IMR-90 (cell line): ENCODE measurements at regions not wholly inside any gene's neighbourhood (a gene's known extent, or its start where the extent isn't known, plus 50 kb on each side); places are given as distances from the start of the nearest gene placed in this dataset.

Experiments used
- ATAC-seq: fragments of 200-7000 bp; cut with Tn5 transposase; 2 replicates; pipeline ENCODE4 v1.9.1; 2020; ENCODE audit warnings: low read depth, mild to moderate bottlenecking, moderate library complexity
- BruUV-seq: library from RNA; stranded (reverse); fragments of 400-500 nt; replicated peaks from 2 replicates; lab custom pipeline; 2021; lab: Mats Ljungman, UMichigan
- CTCF ChIA-PET: fragments of 300-600 bp; formaldehyde crosslinking; extraction: SDS; loops from one replicate; lab custom pipeline; 2021; ENCODE audit warnings: antibody characterized with exemption; lab: Yijun Ruan, JAX
- POLR2A ChIA-PET: fragments of 300-600 bp; sonication (Branson Sonifier 250); formaldehyde crosslinking; loops from one replicate; lab custom pipeline; 2022; ENCODE audit warnings: antibody characterized with exemption; ENCODE audit not compliant: unreplicated experiment; lab: Charles Lee
- DNase-seq: peaks from one replicate; pipeline ENCODE4 v3.0.0; 2013
- H2AFZ ChIP-seq: replicated peaks from 2 replicates; pipeline ENCODE3; 2013; ENCODE audit warnings: low read length, mild to moderate bottlenecking; ENCODE audit not compliant: poor library complexity
- H2AK5ac ChIP-seq: 2 replicates; pipeline ENCODE4 v1.6.1; 2013; ENCODE audit warnings: low read depth, low read length, inconsistent platforms
- H2AK9ac ChIP-seq: replicated peaks from 2 replicates; pipeline ENCODE3; 2013; ENCODE audit warnings: mild to moderate bottlenecking, low read depth, low read length, moderate library complexity; ENCODE audit not compliant: poor library complexity
- H2BK120ac ChIP-seq: 2 replicates; pipeline ENCODE4 v1.6.1; 2013; ENCODE audit warnings: low read depth, low read length, inconsistent platforms
- H2BK15ac ChIP-seq: 3 replicates; pipeline ENCODE4 v1.6.1; 2013; ENCODE audit warnings: low read depth, low read length, inconsistent platforms
- H2BK20ac ChIP-seq: 2 replicates; pipeline ENCODE4 v1.6.1; 2013; ENCODE audit warnings: low read depth, mild to moderate bottlenecking, inconsistent platforms, low read length, moderate library complexity
- H2BK5ac ChIP-seq: 2 replicates; pipeline ENCODE4 v1.6.1; 2013; ENCODE audit warnings: mild to moderate bottlenecking, low read depth, low read length, inconsistent platforms; ENCODE audit not compliant: poor library complexity, severe bottlenecking
- H3K14ac ChIP-seq: replicated peaks from 2 replicates; pipeline ENCODE4 v1.6.1; 2013; ENCODE audit warnings: low read depth, low read length, inconsistent platforms
- H3K18ac ChIP-seq: 2 replicates; pipeline ENCODE4 v1.6.1; 2013; ENCODE audit warnings: low read depth, low read length, control low read depth
- H3K23ac ChIP-seq: 2 replicates; pipeline ENCODE4 v1.6.1; 2013; ENCODE audit warnings: low read depth, low read length, inconsistent platforms
- H3K27ac ChIP-seq: 2 replicates; pipeline ENCODE4 v1.5.1; 2013; ENCODE audit warnings: mild to moderate bottlenecking, control low read depth, low read length; ENCODE audit not compliant: insufficient read depth
- H3K27me3 ChIP-seq: 2 replicates; pipeline ENCODE4 v1.6.1; 2013; ENCODE audit warnings: low read length; ENCODE audit not compliant: control insufficient read depth, insufficient read depth
- H3K36me3 ChIP-seq: 2 replicates; pipeline ENCODE4 v1.6.1; 2013; ENCODE audit warnings: low read length, mixed read lengths; ENCODE audit not compliant: control insufficient read depth, insufficient read depth
- H3K4ac ChIP-seq: 2 replicates; pipeline ENCODE4 v1.6.1; 2013; ENCODE audit warnings: low read depth, low read length, inconsistent platforms
- H3K4me1 ChIP-seq: 2 replicates; pipeline ENCODE4 v1.6.1; 2013; ENCODE audit warnings: low read length, mixed read lengths; ENCODE audit not compliant: control insufficient read depth, insufficient read depth
- H3K4me2 ChIP-seq: 2 replicates; pipeline ENCODE4 v1.6.1; 2013; ENCODE audit warnings: low read depth, mild to moderate bottlenecking, control low read depth, low read length, moderate library complexity
- H3K4me3 ChIP-seq: 2 replicates; pipeline ENCODE4 v1.5.1; 2013; ENCODE audit warnings: low read depth, mild to moderate bottlenecking, control low read depth, low read length, moderate library complexity; ENCODE audit not compliant: insufficient read depth
- H3K56ac ChIP-seq: 2 replicates; pipeline ENCODE4 v1.6.1; 2013; ENCODE audit warnings: low read length, inconsistent platforms; ENCODE audit not compliant: insufficient read depth; ENCODE audit errors: extremely low read depth
- H3K79me1 ChIP-seq, 2 experiments: 2 replicates each; pipeline ENCODE4 v1.6.1; 2013; ENCODE audit warnings: low read length in 2 of 2, inconsistent platforms in 1 of 2, low read depth in 1 of 2
- H3K9ac ChIP-seq: 2 replicates; pipeline ENCODE4 v1.6.1; 2013; ENCODE audit warnings: low read depth, low read length, control low read depth
- H3K9me1 ChIP-seq: 2 replicates; pipeline ENCODE4 v1.6.1; 2013; ENCODE audit warnings: low read length, inconsistent platforms; ENCODE audit not compliant: insufficient read depth
- H3K9me3 ChIP-seq: 2 replicates; pipeline ENCODE4 v1.6.1; 2013; ENCODE audit warnings: low read length; ENCODE audit not compliant: control insufficient read depth, insufficient read depth
- H4K20me1 ChIP-seq: 2 replicates; pipeline ENCODE4 v1.6.1; 2013; ENCODE audit warnings: low read length, inconsistent platforms; ENCODE audit not compliant: insufficient read depth
- H4K5ac ChIP-seq: 2 replicates; pipeline ENCODE4 v1.6.1; 2013; ENCODE audit warnings: mild to moderate bottlenecking, low read depth, low read length, control low read depth
- H4K8ac ChIP-seq, 2 experiments: 2 replicates each; pipeline ENCODE4 v1.6.1; 2013; ENCODE audit warnings: low read depth in 2 of 2, low read length in 2 of 2, control low read depth in 1 of 2, inconsistent platforms in 1 of 2
- H4K91ac ChIP-seq: 2 replicates; pipeline ENCODE4 v1.6.1; 2013; ENCODE audit warnings: low read depth, low read length, inconsistent platforms; ENCODE audit not compliant: insufficient read depth
- MAFK ChIP-seq: IDR thresholded peaks from 2 replicates; pipeline ENCODE4 v1.6.1; 2012; ENCODE audit warnings: low read depth, low read length, improper control_type of control experiment
- MAZ ChIP-seq: IDR thresholded peaks from 2 replicates; pipeline ENCODE4 v1.6.1; 2012; ENCODE audit warnings: low read depth, mild to moderate bottlenecking, low read length, improper control_type of control experiment, moderate library complexity, borderline replicate concordance
- WGBS, 2 experiments: methylation state at CpG; one replicate each; pipeline versions ENCODE4 v1.1.5 to v1.1.7; 2013; ENCODE audit warnings: missing lambda C conversion rate in 2 of 2; ENCODE audit not compliant: insufficient read length in 1 of 2; ENCODE audit errors: extremely low coverage in 2 of 2; 5-methylcytosine and 5-hydroxymethylcytosine counted together
- dilution Hi-C: fragments of 300-500 bp; cut with HindIII; formaldehyde crosslinking; loops from one replicate; pipeline ENCODE4 v1.14.3; 2018; ENCODE audit warnings: low sequenced_read_pairs; ENCODE audit not compliant: unreplicated experiment
- in situ Hi-C: fragments of 300-500 bp; cut with MboI; formaldehyde crosslinking; loops from 3 replicates; pipeline ENCODE4 v1.14.3; 2019; ENCODE audit warnings: low sequenced_read_pairs, inconsistent platforms, mixed read lengths
- intact Hi-C: fragments of 100-400 bp; cut with micrococcal nuclease; formaldehyde crosslinking; loops from 2 replicates; pipeline ENCODE4 v1.10.0; 2022
- TF ChIP-seq, protein P1 (sequence below): fragments of 150-350 bp; IDR thresholded peaks from 2 replicates; pipeline ENCODE4 v1.6.1; 2016; ENCODE audit warnings: low read depth, mild to moderate bottlenecking, low read length, moderate library complexity, borderline replicate concordance

DNA sequence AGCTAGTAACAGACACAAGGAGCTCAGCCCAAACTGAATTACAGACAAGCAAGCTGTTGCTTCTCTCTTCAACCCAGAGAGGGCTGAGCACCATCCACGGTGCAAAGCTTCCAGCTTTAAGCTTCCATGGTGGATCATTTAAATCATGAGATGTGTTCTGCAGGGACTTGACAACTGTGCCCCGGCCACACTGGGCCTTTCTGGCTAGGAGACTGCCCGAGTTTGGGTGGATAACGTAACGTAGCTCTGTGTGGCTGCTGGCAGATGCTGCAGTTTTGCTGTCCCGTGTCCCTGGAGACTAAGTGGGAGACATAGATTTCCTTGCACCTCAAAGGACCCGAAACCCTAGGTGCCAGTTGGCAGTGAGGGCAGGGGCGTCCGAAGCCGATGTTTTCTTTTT, 234.0 kb downstream of the IRX2 start:
- no peak overlapping the region for H3K14ac ChIP-seq
- H2AK5ac ChIP-seq = no peak overlapping the region
- H2BK5ac ChIP-seq = no peak overlapping the region
- no peak overlapping the region for H4K91ac ChIP-seq
- no peak overlapping the region for H2BK20ac ChIP-seq
- dilution Hi-C loops (no loop called here), in situ Hi-C loops (no loop called here), intact Hi-C loops (no loop called here)
- POLR2A ChIA-PET = no interaction called here
- no peak overlapping the region for H2BK120ac ChIP-seq
- no peak overlapping the region for H3K23ac ChIP-seq
- no peaks in the 10 kb centered on the region for H3K4me1 ChIP-seq
- H3K4me3 ChIP-seq = no peak overlapping the region
- no peak overlapping the region for H3K4ac ChIP-seq
- H3K4me2 ChIP-seq = no peak overlapping the region
- DNase-seq (no peak), ATAC-seq (no peak)
- H4K5ac ChIP-seq = no peak overlapping the region
- H2AFZ ChIP-seq = no peak overlapping the region
- no peaks in the 10 kb centered on the region for H3K79me1 ChIP-seq
- H3K56ac ChIP-seq = no peak overlapping the region
- H3K27ac ChIP-seq = no peak overlapping the region
- H3K27me3 ChIP-seq = no peaks in the 10 kb centered on the region
- H3K18ac ChIP-seq = no peak overlapping the region
- no peak overlapping the region for H3K9ac ChIP-seq
- TF ChIP-seq MAFK (no peak), MAZ (no peak)
- TF ChIP-seq, protein P1, sequence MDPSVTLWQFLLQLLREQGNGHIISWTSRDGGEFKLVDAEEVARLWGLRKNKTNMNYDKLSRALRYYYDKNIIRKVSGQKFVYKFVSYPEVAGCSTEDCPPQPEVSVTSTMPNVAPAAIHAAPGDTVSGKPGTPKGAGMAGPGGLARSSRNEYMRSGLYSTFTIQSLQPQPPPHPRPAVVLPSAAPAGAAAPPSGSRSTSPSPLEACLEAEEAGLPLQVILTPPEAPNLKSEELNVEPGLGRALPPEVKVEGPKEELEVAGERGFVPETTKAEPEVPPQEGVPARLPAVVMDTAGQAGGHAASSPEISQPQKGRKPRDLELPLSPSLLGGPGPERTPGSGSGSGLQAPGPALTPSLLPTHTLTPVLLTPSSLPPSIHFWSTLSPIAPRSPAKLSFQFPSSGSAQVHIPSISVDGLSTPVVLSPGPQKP = no peak
- WGBS, 2 experiments = no CpG with 5 or more reads among the region's 10 CpGs
- no peak overlapping the region for H2AK9ac ChIP-seq
- H4K20me1 ChIP-seq = no peaks in the 10 kb centered on the region
- CTCF ChIA-PET = no interaction called here
- no peak overlapping the region for H2BK15ac ChIP-seq
- H3K9me3 ChIP-seq = peaks cover 48% of the 10 kb centered on the region
- no peaks in the 10 kb centered on the region for H3K36me3 ChIP-seq
- H4K8ac ChIP-seq = no peak overlapping the region
- H3K9me1 ChIP-seq = no peaks in the 10 kb centered on the region
- no TSS peak for BruUV-seq
